Common myeloid progenitor, CD34-positive (primary cell): ENCODE measurements at regions not wholly inside any gene's neighbourhood (a gene's known extent, or its start where the extent isn't known, plus 50 kb on each side); places are given as distances from the start of the nearest gene placed in this dataset.
A peak's percentile ranks its signal among the peaks of the same experiment; 100 is the strongest.

Experiments used
- CTCF ChIA-PET: fragments of 350-600 bp; sonication (Branson Sonifier 250); formaldehyde crosslinking; loops from one replicate; lab custom pipeline; 2021; ENCODE audit warnings: antibody characterized with exemption; lab: Charles Lee
- POLR2A ChIA-PET: fragments of 350-600 bp; sonication (Branson Sonifier 250); formaldehyde crosslinking; loops from one replicate; lab custom pipeline; 2021; ENCODE audit warnings: antibody characterized with exemption; lab: Charles Lee
- DNase-seq, 3 donors: peaks; one replicate each; pipeline versions ENCODE4 v3.0.0 to v3.0.0-alpha.2; 2013
- H3K27ac ChIP-seq, 2 experiments: 1 replicate in 1 of 2; 2 replicates in 1 of 2; pipeline ENCODE4 v1.7.0; 2013; ENCODE audit warnings: inconsistent platforms in 2 of 2, low read length in 2 of 2, mild to moderate bottlenecking in 2 of 2, low read depth in 1 of 2, moderate library complexity in 1 of 2; ENCODE audit not compliant: severe bottlenecking in 2 of 2, insufficient read depth in 1 of 2, poor library complexity in 1 of 2
- H3K27me3 ChIP-seq, 5 experiments: replicated peaks in 2 of 5; 1 replicate in 3 of 5; 2 replicates in 2 of 5; pipeline versions ENCODE4 v1.6.1 to v1.7.0; 2013; ENCODE audit warnings: low read length in 4 of 5, mild to moderate bottlenecking in 2 of 5, moderate library complexity in 2 of 5, inconsistent platforms in 1 of 5; ENCODE audit not compliant: insufficient read depth in 5 of 5, control insufficient read depth in 4 of 5
- H3K36me3 ChIP-seq, 4 experiments: 1 replicate in 2 of 4; 2 replicates in 2 of 4; pipeline versions ENCODE4 v1.6.1 to v1.7.0; 2013; ENCODE audit warnings: low read length in 3 of 4, control low read depth in 1 of 4, mild to moderate bottlenecking in 1 of 4; ENCODE audit not compliant: control insufficient read depth in 4 of 4, insufficient read depth in 4 of 4
- H3K4me1 ChIP-seq, 4 experiments: 1 replicate in 3 of 4; 2 replicates in 1 of 4; pipeline versions ENCODE4 v1.6.1 to v1.7.1; 2013; ENCODE audit warnings: low read length in 3 of 4, mild to moderate bottlenecking in 3 of 4, control low read depth in 1 of 4, inconsistent platforms in 1 of 4, moderate library complexity in 1 of 4; ENCODE audit not compliant: control insufficient read depth in 4 of 4, insufficient read depth in 4 of 4; ENCODE audit errors: control extremely low read depth in 1 of 4
- H3K4me3 ChIP-seq, 7 experiments: 1 replicate in 4 of 7; 2 replicates in 3 of 7; pipeline versions ENCODE4 v1.5.1 to v1.7.0; 2013; ENCODE audit warnings: mild to moderate bottlenecking in 7 of 7, low read length in 6 of 7, moderate library complexity in 6 of 7, inconsistent platforms in 2 of 7, low read depth in 2 of 7, control low read depth in 1 of 7; ENCODE audit not compliant: insufficient read depth in 4 of 7, control insufficient read depth in 1 of 7; ENCODE audit errors: extremely low read depth in 1 of 7
- H3K9me3 ChIP-seq, 5 experiments: 1 replicate in 4 of 5; 2 replicates in 1 of 5; pipeline versions ENCODE4 v1.6.1 to v1.7.1; 2013; ENCODE audit warnings: low read length in 4 of 5, mild to moderate bottlenecking in 2 of 5, inconsistent platforms in 1 of 5, low read depth in 1 of 5, moderate library complexity in 1 of 5; ENCODE audit not compliant: control insufficient read depth in 4 of 5, insufficient read depth in 2 of 5; ENCODE audit errors: control extremely low read depth in 1 of 5
- WGBS: methylation state at CpG from one replicate; pipeline ENCODE4 v1.1.5; 2013; ENCODE audit not compliant: insufficient coverage; 5-methylcytosine and 5-hydroxymethylcytosine counted together

DNA sequence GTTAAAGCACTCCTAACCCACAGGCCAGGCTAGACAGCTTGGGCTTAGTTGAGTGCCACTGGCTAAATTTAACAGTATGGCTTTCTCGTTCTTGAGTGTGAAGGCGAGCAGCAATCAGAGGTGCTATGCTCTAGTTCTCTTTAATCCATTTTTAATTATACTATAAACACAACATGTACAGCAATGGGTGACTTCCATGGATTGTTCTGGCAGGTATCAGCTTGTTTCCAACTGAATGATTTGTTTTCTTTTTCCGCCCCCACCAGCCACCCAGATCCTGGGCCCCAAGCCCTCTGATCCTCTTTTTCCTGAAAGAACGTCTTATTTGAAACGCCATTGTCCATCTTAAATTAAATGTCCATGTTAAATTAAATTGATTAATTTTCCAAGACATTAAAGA, 244.8 kb downstream of the IKZF2 start:
- Histone ChIP-seq H3K9me3 (peaks cover 0 to 1% (median 0%) of the 10 kb centered on the region in 5 experiments), H3K27me3 (no peaks in the 10 kb centered on the region), H3K36me3 (no peaks in the 10 kb centered on the region), H3K4me3 (no peak overlapping the region), H3K27ac (no peak overlapping the region), H3K4me1 (peaks cover 0 to 1% (median 0%) of the 10 kb centered on the region in 4 experiments)
- no CpG with 5 or more reads among the region's 5 CpGs for WGBS
- ChIA-PET CTCF (no interaction called here), POLR2A (no interaction called here)
- DNase-seq: no peak

DNA sequence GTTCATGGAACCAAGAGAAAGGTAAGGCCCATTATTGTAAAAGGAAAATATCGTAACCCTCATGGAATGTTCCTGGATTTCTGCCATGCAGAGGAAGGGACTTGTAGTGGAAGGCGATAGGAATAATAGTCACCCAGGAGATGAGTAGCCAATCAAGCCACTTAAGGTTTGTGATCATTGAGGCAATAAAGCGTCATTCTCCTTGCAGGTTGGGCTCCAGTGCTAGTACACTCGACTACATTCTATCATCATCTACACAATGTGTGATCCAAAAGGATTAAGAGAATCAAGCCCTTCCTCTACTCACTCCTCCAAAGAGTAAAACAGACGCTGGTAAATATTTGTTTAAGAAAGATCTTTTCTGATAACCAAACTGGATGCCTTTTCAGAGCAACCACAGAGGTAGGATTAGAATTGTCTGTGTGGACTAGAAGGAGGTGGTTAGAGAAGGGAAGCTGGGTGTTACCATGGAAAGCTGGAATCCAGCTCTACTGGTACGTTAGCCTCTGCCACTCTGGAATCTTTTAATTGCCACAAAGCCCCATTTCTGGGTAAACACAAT, 245.7 kb downstream of the IKZF2 start:
- 98% methylated on average over 4 of the region's 6 CpGs for whole genome bisulfite sequencing
- Histone ChIP-seq H3K9me3 (peaks cover 0 to 1% (median 0%) of the 10 kb centered on the region in 5 experiments), H3K4me1 (peaks cover 0 to 1% (median 0%) of the 10 kb centered on the region in 4 experiments), H3K36me3 (no peaks in the 10 kb centered on the region), H3K27me3 (no peaks in the 10 kb centered on the region), H3K27ac (no peak overlapping the region), H3K4me3 (no peak overlapping the region)
- ChIA-PET CTCF (no interaction called here), POLR2A (no interaction called here)
- DNase-seq: no peak

DNA sequence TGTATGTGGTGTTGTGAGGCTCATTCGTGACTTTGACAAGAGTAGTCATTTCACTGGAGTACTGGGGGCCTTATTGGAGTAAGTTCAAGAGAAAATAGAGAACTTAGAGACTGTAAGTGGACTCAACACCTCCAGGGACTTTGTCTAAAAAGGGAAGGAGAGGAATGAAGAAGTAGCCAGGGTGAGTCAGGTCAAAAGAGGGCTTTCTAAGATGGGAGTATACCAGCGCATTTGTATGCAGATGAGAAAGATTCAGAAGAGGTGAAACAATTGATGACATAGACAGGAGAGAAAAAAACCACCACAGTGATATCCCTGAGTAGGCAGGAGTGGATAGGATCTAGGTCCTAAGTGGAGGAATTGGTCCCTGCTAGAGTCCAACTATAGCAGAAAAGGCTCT, 246.8 kb downstream of the IKZF2 start:
- peak; percentile 5 to 48 (median 35) for DNase-seq

DNA sequence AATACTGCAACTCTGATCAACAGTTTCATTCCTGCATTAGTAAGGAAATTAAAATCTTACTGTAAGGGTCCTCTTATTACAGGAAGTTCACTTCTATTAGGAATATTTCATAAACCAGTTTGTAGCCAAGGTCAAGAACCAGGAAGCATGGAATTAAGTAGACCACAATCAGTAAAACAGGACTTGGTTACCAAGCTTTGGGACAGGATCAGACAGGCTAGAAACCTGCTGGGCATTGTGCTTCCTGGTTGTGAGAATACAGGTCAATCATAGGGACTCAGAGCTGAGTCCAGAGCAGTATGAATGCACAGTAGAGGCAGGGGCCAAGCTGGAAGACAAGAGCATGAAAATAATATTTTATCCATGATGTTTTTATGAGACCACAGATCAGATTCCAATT, 248.0 kb downstream of the IKZF2 start:
- Histone ChIP-seq H3K27ac (no peak overlapping the region), H3K36me3 (no peaks in the 10 kb centered on the region), H3K4me3 (no peak overlapping the region), H3K27me3 (no peaks in the 10 kb centered on the region), H3K4me1 (no peaks in the 10 kb centered on the region), H3K9me3 (no peaks in the 10 kb centered on the region)
- CTCF ChIA-PET: interaction anchor here (1.7 kb wide), 1 partner anchor 11 kb away, joined by 6 read pairs; no protein-coding TSS in a partner anchor
- no peak for DNase-seq
- POLR2A ChIA-PET: no interaction called here

More for the DNA sequence above, 246.8 kb downstream of the IKZF2 start:
- no peak overlapping the region for H3K4me3 ChIP-seq
- 100% methylated on average over 2 of the region's 2 CpGs for WGBS
- H3K9me3 ChIP-seq: peaks cover 0 to 1% (median 0%) of the 10 kb centered on the region in 5 experiments
- no peak overlapping the region for H3K27ac ChIP-seq
- POLR2A ChIA-PET: no interaction called here
- H3K4me1 ChIP-seq: peaks cover 0 to 1% (median 0%) of the 10 kb centered on the region in 4 experiments
- CTCF ChIA-PET: no interaction called here
- H3K27me3 ChIP-seq: no peaks in the 10 kb centered on the region
- H3K36me3 ChIP-seq: no peaks in the 10 kb centered on the region

DNA sequence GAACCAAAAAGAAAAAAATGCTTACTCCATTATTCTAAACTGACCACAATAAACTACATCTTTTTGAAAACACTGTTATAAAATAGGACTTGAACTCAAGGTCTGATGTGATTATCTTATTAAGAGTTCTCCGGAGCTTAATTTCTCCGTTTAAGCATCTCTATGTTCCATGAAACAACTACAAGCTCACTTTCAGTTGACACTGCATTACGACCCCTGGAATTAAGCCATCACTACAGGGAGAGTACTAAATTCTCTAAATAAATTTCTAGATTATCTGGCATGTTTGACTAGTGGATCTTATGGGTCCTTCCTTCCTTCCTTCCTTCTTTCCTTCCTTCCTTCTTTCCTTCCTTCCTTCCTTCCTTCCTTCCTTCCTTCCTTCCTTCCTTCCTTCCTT, 249.0 kb downstream of the IKZF2 start:
- CTCF ChIA-PET: interaction anchor here (1.7 kb wide), 1 partner anchor 10 kb away, joined by 6 read pairs; no protein-coding TSS in a partner anchor
- H3K4me3 ChIP-seq: no peak overlapping the region
- no peak for DNase-seq
- H3K9me3 ChIP-seq: no peaks in the 10 kb centered on the region
- WGBS: no CpG with 5 or more reads among the region's 3 CpGs
- no peaks in the 10 kb centered on the region for H3K27me3 ChIP-seq
- H3K36me3 ChIP-seq: no peaks in the 10 kb centered on the region
- H3K27ac ChIP-seq: no peak overlapping the region
- H3K4me1 ChIP-seq: no peaks in the 10 kb centered on the region
- POLR2A ChIA-PET: no interaction called here

DNA sequence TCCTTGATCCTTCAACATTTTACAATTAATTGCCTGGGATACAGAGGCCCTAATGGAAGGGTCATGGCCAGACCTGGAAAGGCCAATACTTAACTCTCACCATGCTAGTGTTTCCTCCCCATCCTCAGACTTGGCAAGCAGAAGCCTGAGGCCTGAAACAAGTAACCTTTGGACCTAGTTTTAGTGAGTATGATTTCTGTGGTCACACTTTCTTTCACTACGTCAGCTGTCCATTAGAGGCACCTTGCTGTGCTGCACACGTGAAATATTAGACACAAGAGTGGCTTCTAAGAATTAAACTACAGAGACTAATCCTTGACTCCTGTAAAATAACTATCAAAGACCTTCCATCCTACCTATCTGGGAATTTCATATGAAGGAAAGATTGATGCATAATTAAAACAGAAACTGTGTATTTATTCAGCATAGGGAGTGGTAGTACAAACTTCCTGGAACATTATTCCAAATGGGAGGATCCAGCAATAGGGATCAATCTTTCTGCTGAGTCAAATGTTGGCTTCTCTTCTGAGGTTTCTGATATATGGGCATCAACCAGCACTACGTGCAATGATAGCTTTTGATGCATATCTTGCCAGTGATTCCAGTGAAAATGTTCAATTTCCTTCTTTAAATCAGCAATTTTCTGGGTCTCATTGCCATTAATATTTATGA, 249.7 kb downstream of the IKZF2 start:
- no peak for DNase-seq
- ChIA-PET CTCF (interaction anchor here (1.7 kb wide), 1 partner anchor 10 kb away, joined by 6 read pairs; no protein-coding TSS in a partner anchor), POLR2A (no interaction called here)
- Histone ChIP-seq H3K4me1 (no peaks in the 10 kb centered on the region), H3K9me3 (no peaks in the 10 kb centered on the region), H3K36me3 (no peaks in the 10 kb centered on the region), H3K27ac (no peak overlapping the region), H3K27me3 (no peaks in the 10 kb centered on the region), H3K4me3 (no peak overlapping the region)
- WGBS: 100% methylated on average over 1 of the region's 3 CpGs

DNA sequence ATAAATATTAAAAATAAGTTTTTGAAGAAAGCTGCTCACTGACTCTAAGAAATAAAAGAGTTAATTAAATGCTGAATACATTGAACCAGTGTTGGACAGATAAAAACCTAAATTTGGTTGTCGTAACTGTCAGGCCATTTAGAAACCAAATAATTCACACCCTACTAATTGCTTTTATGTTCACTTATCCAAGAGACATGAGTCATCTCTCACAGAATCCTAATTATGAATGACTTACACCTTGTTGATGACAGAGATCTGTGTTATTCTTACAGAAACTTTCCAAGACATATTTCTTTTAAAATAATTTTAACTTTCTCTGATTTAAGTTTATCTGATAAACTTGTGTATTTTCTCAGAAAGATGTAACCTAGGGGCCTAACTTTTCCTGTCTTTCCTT, 250.7 kb downstream of the IKZF2 start:
- no peaks in the 10 kb centered on the region for H3K4me1 ChIP-seq
- no peak for DNase-seq
- ChIA-PET POLR2A (no interaction called here), CTCF (interaction anchor here (0.8 kb wide), 1 partner anchor 11 kb away, joined by 3 read pairs; no protein-coding TSS in a partner anchor)
- no peaks in the 10 kb centered on the region for H3K36me3 ChIP-seq
- no peak overlapping the region for H3K27ac ChIP-seq
- no peak overlapping the region for H3K4me3 ChIP-seq
- no peaks in the 10 kb centered on the region for H3K9me3 ChIP-seq
- WGBS: no CpG with 5 or more reads among the region's 1 CpG
- H3K27me3 ChIP-seq: no peaks in the 10 kb centered on the region
